Gastroesophageal sphincter (tissue), 3 donors: ENCODE measurements at regions not wholly inside any gene's neighbourhood (a gene's known extent, or its start where the extent isn't known, plus 50 kb on each side); places are given as distances from the start of the nearest gene placed in this dataset.

Experiments
- CTCF ChIP-seq, 4 experiments: fragments of 200-600 bp in 2 of 4; fragments of 450-650 bp in 2 of 4; sonication (generic) in 1 of 4; IDR thresholded peaks; one replicate each; pipeline ENCODE4 v1.5.1; 2017 to 2019; ENCODE audit warnings: antibody characterized with exemption in 4 of 4, mild to moderate bottlenecking in 2 of 4, moderate library complexity in 2 of 4
- POLR2A ChIP-seq, 2 donors: fragments of 450-650 bp; IDR thresholded peaks; one replicate each; pipeline ENCODE4 v1.6.1; 2017; ENCODE audit warnings: antibody characterized with exemption in 2 of 2, mild to moderate bottlenecking in 2 of 2, moderate library complexity in 1 of 2

- TF ChIP-seq POLR2A (IDR thresholded peaks at IDR 0.05), result no peak
- TF ChIP-seq CTCF (IDR thresholded peaks at IDR 0.05), result no peak
Observed at GRCh38 chr5:112106878-112107277, 312.2 kb downstream of the EPB41L4A start.
